HG03354 (cell line): ENCODE measurements at regions not wholly inside any gene's neighbourhood (a gene's known extent, or its start where the extent isn't known, plus 50 kb on each side); places are given as distances from the start of the nearest gene placed in this dataset.

ENCODE experiments used
- ATAC-seq: cut with Tn5 transposase; IDR thresholded peaks from one replicate; pipeline ENCODE4 v1.9.1; 2021; ENCODE audit warnings: mild to moderate bottlenecking; ENCODE audit not compliant: unreplicated experiment, poor library complexity, severe bottlenecking

DNA sequence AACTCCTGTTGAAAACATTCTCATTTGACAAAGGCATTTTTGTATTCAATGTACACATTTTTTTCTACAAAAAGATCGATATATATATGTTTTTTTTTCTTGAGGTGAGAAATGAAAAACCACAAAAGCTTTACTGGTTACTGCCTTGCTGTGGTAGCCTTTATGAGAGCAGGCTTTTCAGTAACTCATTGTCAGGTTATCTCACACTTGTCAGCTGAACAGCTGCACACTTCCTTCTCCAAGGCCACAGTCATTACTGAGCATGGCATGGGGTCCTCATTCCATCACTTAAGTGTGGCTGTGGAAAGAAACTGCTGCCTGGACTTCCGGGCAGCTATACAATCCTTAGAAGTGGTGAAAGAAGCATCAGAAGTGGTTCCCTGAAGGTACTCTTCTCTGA is 169.3 kb upstream of the ZP4 start:
- ATAC-seq = peak; percentile 66

DNA sequence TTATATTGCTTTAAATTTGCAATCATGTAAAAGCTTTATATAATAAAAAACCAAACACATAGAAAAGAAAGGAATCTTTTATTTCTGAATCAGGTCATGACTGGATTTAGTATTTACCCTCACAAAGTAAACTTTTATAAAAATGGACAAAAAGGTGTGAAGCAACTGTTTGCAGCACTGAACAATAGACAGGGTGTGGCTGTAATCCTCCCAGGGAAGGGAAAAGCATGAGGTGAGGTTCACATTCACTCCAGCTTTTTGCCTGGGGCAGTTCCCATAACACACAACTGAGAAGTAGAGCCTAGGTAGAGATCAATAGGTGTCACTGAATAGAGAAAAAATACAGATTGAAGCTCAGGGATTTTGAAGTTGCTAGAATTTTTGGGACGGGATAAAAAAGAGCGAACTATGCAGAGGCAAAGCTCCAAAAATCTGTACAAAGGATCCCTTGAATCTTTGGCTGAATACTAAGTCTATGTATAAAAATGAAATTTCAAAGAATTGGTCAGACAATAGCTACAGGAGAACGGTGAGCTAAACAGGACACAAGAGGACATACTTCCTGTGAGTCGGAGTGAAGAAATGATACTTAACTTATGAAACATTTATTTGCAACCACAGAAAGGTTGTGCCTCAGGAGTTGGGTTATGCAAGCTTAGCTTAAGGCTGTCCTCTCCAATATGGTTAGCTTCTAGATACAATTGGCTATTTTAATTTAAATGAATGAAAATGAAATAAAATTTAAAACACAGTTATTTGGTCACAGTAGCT is 162.0 kb upstream of the ZP4 start:
- no peak for ATAC-seq

DNA sequence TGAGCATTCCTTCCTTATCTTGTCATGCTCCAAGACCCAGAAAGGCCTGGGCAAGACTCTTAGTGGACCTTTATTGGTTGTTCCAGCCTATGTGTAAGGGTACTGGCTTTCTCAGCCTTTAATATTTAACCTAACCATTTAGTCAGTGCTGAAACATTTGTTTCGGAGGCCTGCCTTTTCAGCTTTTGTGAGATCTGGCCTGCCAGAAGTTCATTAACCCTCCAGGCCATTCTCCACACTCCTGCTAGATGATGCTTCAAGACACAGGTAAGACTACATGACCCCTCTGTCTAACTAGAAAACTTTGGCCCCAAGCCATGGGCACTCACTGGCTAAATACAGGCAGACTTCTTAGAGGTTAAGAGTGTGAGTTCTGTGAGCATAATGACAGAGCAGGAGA is 138.4 kb upstream of the ZP4 start:
- ATAC-seq = no peak

DNA sequence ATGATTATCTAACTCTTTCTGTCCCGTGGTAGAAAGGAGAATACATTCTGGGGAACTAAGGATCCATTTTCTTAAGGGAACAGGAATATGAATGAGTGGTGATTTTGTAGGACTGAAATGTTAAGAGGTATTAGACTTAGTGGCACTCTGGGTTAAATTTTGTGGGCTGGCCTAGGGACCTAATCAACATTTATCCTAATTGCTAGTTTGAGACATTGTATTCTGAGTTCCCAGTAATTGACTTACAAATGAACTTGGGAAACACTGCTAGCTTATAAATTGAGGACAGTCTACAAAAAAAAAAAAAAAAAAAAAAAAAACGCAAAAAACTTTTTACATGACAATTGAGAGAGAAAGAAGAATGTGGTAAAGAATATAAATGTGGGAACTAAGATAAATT is 136.6 kb upstream of the ZP4 start:
- ATAC-seq = no peak

DNA sequence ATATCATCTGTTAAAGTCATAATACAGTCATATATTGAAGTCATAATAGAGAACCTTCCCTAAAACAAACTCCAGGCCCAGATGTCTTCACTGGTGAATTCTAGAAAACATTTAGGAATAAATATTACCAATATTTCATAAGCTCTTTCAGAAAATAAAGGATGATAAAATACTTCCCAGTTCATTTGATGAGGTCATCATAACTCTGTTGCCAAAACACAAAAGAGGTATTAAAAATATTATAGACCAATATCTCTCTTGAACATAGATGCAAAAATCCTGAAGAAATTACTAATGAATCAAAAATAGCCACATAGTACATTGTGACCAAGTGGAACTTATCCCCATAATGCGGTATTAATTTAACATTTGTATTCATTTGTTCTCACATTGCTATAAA is 132.4 kb upstream of the ZP4 start:
- ATAC-seq = no peak

DNA sequence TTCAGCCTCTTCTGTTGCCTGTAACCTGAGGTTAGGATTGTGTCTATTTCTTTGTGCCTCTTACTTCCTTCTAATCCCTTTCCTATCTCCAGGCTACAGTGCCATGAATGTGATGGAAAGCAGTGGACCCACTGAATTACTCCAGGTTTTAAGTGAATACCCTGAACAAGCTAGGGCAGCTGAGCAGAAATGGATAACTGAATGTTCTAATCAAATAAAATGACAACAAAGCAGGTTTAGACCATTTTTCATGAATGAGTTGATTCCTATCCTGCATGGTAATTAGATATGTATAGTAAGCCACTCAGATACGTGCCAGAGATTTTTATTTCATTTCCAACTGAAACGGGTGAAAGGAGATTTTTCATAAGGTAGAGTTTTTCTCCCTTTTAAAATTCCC is 127.5 kb upstream of the ZP4 start:
- ATAC-seq = no peak

DNA sequence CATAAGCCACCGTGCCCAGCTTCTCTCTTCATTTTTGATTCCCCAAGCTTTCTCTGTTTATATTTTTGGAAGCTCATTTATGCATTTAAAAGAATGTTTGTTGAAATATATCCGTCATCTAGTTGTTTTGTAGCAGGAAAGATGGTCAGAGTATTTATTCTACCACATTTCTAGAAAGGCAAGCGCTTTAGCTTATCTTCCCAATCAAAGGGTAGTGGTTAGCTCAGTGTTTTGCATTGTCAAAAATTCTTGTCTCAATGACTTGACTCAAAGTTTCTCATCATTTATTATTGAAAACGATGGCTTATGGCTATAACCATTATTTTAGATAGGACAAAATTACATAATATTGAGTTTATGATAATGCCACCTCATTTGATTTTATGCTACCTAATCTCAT is 116.1 kb upstream of the ZP4 start:
- ATAC-seq = no peak

DNA sequence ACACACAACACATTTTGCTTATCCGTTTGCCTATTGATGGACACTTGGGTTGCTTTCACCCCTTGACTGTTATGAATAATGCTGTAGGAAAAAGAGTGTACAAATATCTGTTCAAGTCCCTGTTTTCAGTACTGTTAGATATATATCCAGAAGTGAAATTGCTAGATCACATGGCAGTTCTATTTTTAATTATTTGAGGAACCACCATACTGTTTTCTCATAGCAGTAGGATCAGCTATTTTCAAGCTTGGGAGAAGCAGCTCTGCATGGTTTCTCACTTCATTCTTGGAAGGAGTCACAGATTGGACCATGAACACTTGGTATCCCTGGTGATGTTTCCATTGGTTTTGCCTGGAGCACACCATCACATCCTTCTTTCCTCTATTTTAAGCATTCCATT is 114.4 kb upstream of the ZP4 start:
- no peak for ATAC-seq

DNA sequence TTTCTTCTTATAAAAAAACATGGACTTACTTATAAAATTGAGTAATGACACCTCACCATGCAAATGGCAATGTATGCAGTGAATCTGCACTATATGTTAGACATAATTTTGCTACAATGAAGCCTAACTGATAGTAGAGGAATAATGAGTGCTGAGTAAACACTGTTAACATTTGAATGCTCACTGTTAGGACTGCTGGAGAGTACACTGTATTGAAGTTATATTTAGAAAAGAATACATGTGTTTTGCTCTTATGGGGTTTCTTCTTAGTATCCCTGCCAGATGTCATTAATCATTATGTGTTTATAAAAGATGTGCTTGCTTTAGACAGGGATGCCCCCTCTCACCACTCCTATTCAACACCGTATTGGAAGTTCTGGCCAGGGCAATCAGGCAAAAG is 111.1 kb upstream of the ZP4 start:
- no peak for ATAC-seq

DNA sequence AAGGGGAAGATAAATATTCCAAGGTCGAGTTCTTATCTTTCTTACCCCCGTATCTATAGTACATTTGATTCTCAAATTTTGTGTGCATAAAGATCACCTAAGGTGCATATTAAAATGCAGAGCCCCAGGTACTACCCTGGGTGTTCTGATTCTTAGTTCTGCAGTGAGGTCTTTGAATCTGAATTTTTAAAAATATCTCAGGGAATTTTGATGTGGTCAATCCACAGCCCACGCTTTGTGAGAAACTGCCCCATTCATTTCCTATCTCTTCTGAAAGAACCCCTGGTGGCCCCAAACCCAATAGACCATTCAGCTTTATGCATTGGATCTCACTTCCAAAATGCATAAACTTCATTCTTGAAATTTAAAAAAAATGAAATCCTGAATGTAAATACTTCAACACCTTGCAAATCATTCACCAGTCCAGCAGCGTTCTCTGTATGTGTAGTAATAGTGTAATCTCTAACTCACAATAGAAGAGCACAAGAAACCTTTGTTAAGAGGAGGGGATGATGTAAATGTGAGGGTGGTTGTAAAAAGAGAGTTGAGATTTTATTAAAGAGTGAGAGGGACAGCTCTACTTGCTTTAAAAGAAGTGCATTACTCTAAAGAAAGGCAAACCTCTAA is 108.8 kb upstream of the ZP4 start:
- no peak for ATAC-seq

DNA sequence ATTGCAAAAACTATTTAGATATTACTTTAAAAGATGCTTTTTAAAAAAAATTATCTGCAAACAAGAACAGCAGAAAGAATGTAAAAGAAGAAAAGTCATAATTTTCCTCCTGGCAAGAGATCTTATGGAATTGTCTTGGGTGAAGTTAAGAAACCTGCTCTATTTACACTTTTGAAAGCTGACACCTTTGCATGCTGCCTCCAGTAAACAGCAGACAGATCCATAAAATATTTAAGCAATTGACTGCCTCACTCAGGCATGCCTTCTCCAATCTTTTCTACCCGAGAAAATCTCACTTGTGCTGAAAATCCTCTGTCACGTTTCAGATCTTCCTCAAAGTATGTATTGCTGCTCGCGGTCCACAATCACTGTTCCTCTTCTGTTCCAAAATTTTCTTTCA is 107.9 kb upstream of the ZP4 start:
- no peak for ATAC-seq

DNA sequence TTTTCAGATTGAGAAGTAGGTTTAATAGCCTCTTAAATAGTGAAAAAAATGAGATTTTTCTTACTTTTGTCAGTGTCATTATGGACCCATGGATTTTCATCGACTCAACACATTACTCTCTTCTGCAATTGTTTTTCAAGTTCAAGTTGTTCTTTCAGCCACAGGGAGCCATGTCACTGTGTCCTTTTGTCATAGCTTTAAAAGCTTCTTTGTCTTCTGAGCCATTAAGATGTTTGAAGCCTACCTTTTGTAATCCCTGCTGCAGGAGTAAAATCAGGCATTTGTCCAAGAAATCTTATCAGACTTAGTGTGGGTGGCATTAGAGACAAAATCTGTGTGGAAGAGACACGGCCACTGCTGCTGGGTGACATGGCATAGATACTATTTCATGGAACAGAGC is 92.8 kb upstream of the ZP4 start:
- ATAC-seq = no peak

DNA sequence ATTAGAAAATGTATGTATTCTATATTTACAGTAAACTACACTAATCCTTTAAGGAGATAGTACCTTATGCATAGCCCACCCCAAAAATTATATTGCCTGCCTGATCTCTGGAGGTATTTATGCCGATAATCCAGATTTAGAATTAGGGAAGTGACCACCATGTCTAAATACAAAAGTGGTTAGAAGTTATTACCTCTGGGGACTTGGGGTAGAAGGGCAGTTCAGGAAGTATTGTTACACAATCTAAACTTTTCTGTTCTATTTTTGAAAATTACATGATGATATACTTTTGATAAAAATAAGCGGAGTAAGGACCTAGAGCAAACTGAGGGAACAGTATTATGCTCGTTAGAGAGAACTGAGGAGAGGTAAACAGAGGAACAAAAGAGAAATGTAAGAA is 90.5 kb upstream of the ZP4 start:
- ATAC-seq = no peak

DNA sequence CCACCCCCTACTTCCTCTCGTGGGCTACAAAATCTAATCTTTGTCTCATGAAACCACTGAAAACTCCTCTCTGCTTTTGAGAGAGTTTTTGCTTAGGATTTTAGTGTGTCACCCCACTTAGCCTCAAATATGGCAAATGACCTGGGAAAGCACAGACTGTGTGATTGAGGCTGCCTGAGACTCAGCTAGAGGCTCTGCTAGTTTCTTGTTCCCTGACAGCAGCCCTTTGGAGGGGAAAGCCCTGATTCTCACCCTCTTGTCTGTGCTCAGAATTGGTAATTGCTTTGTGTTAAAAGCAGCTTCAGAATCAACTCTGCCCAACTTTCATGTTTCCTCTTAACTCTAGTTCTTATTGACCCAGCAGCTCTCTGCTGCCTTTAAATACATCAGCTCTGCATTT is 85.6 kb upstream of the ZP4 start:
- no peak for ATAC-seq

DNA sequence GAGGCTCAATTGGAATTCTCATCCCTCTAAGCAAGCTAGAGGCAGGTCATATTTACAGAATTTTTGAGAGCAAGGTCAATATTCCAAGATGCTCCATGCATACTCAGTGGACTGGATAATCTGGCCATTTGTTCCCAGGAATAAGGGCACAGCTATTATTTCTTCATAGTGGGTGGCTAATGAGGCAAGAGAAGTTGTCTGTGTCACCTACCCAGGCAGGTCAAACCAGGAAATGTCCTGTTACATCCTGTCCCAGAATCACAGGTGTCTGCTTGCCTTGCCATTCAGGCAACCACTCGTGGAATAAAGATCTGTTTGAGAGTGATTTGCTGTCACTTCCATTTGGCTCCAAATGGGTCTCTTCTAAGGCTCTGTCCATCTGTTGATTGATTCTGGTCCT is 85.2 kb upstream of the ZP4 start:
- ATAC-seq = no peak

DNA sequence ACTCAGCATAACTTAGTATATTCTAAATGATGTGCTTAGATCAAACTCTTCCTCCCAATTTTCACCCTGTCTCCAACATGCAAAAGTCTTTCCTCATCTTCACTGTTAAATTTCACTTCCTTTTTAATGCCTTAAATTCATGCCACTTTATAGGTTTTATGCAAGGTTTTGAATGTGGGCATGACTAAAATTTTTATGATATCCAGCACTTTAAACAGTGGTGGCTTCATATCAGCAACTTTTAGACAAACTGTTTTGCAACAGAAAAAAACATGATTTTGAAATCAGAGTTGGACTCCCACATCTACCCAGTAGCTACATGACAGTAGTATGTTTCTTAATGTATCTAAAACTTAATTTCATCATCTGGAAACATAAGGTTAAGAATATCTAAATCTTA is 84.7 kb upstream of the ZP4 start:
- no peak for ATAC-seq

DNA sequence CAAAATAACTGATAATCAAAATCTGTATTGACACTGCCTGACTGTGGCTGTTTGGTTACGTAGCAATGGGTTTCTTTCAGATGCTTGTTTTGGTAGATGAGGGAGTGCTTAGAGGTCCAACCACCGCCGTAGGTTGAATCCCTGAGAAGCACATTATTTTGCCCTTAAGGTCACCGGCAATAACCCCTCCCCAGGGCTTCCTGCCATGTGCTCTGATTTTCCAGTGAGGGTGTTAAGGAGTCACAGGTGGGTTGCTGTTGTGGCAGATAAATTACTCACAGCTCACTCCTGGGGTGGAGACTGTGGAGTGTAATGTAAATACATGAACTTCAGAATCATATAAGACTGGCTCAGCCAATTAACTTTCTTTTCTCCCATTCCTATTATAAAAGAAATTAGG is 81.5 kb upstream of the ZP4 start:
- no peak for ATAC-seq

DNA sequence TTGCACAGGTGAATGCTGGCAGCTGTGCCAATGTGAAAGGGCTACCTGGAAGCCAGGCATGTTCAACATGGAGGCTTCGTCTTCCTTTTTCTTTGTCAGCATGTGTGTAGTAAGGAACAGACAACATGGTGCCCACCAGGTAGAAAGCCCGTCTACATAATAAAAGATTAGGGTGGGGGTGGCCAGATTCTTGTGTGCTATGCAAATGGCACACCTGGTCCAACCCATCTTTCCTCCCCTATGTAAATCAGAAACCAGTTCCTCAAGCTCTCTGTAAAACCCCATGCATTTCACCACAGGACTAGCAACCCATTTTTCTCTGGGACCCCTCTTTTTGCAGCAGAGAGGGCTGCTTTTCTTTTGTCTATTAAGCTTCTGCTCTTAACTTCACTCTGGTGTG is 72.3 kb upstream of the ZP4 start:
- ATAC-seq = no peak

DNA sequence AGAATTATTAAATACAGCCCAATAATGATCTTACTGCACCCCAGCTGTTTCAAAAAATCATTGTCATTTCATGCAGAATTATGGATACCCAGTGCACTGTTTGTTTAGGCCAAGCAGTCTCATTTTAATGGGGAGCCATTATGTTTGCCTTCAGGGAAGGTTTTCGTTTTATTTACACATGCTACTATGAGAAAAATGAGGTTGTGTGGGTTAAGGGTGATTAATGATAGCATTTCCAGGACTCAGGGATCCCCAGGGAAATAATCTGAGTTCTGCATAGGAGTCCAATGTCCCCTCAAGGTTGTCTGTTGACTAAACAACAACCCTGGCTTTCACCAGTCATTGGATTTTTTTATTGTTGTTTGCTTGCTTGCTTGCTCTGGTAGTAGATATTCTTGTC is 71.0 kb upstream of the ZP4 start:
- no peak for ATAC-seq

DNA sequence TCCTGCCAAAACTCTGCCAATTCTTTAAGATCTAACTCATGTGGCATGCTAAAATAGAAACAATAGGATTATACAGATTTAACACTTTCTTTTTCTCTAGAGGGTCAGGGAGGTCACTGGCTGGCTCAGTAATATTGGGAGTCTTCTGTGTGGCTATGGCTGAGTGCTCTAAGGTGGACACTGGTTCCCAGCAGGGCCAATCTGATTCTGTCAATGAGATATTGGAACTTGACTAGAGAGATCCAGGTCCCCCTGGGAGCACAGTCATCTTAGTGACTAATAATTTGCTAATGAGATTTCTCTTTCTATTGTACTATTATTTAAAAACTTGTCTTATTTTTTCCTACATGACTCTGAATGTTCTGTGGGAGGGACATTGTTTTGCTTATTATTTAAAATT is 69.1 kb upstream of the ZP4 start:
- no peak for ATAC-seq

DNA sequence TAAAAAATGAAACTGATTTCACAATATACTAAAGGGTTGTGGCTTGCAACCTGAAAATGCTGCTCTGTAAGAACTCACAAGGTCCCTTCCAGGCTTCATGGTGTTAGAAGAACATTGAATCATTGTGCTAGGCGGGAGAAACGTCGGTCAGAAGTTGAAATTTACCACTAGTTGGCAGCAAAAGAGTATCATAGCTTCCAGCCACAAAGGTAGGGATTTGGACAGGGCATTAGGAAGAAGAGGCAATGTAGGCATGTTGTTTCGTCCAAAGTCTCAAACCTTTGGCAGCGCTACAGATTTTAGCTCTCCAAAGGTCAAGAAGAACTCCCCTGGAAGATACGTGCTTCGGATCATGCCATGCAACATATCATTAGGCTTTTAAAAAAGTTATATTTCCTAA is 62.5 kb upstream of the ZP4 start:
- ATAC-seq = no peak
